ENCODE measurements at regions not wholly inside any gene's neighbourhood (a gene's known extent, or its start where the extent isn't known, plus 50 kb on each side); places are given as distances from the start of the nearest gene placed in this dataset.

DNA sequence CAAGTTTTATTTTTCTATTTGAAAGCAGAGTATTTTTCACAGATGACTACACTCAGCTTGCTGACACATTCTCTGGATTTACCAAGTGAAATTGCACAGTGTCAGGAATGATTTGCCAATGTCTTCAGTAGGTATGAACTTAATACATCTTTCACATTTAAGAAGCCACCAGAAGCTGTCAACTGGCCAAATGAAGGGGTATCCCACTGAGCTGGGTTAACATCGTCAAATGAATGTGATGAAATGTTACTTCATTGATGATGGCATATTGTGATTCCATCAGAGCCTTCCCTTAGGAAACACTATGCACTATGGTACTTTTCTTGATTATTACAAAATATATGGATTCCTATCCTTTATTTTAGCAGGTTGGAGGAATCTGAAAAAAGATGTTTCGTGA, 592.3 kb downstream of the FGF9 start:
- H3K27ac ChIP-seq (ENCODE audit: low read depth, low read length), result no peak overlapping the region
- no peak overlapping the region for H3K9ac ChIP-seq (ENCODE audit: low read length)
- H3K27me3 ChIP-seq (ENCODE audit: control insufficient read depth, insufficient read depth, low read length), result no peaks in the 10 kb centered on the region
- H3K4me3 ChIP-seq (ENCODE audit: low read depth, low read length), result no peak overlapping the region
- no peaks in the 10 kb centered on the region for H3K4me1 ChIP-seq (ENCODE audit: control insufficient read depth, insufficient read depth, low read length)
- no peaks in the 10 kb centered on the region for H3K36me3 ChIP-seq (ENCODE audit: control insufficient read depth, insufficient read depth, low read length)
- H3K9me3 ChIP-seq (ENCODE audit: control insufficient read depth, insufficient read depth, low read depth, low read length), result no peaks in the 10 kb centered on the region

- no peak overlapping the region for H3K27ac ChIP-seq (ENCODE audit: low read depth, low read length)
- H3K27me3 ChIP-seq (ENCODE audit: control insufficient read depth, insufficient read depth, low read length), result no peaks in the 10 kb centered on the region
- H3K4me1 ChIP-seq (ENCODE audit: control insufficient read depth, insufficient read depth, low read length), result no peaks in the 10 kb centered on the region
- H3K36me3 ChIP-seq (ENCODE audit: control insufficient read depth, insufficient read depth, low read length), result no peaks in the 10 kb centered on the region
- H3K9me3 ChIP-seq (ENCODE audit: control insufficient read depth, insufficient read depth, low read depth, low read length), result no peaks in the 10 kb centered on the region
- H3K4me3 ChIP-seq (ENCODE audit: low read depth, low read length), result no peak overlapping the region
- no peak overlapping the region for H3K9ac ChIP-seq (ENCODE audit: low read length)
These were observed 594.7 kb downstream of the FGF9 start for GRCh38 chr13:22265563-22265962.

DNA sequence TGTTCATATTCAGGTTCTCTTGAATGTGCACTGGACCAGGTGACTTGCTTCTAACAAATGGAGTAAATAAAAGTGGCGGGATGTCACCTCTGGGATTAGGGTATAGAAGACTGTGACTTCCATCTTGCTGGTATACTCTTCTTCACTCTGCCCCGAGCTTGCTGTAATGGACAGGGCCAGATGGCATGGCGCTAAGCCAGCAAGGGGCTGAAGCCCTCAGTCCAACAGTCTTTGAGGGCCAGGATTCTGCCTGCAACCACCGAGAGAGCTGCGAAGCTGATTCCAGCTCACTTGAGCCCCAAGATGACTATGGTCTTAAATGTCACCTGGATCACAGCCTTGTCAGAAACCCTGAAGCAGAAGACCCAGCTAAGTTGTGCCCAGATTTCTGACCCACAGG, 600.0 kb downstream of the FGF9 start:
- no peaks in the 10 kb centered on the region for H3K36me3 ChIP-seq (ENCODE audit: control insufficient read depth, insufficient read depth, low read length)
- H3K4me1 ChIP-seq (ENCODE audit: control insufficient read depth, insufficient read depth, low read length), result no peaks in the 10 kb centered on the region
- H3K4me3 ChIP-seq (ENCODE audit: low read depth, low read length), result no peak overlapping the region
- H3K9ac ChIP-seq (ENCODE audit: low read length), result no peak overlapping the region
- H3K9me3 ChIP-seq (ENCODE audit: control insufficient read depth, insufficient read depth, low read depth, low read length), result no peaks in the 10 kb centered on the region
- H3K27ac ChIP-seq (ENCODE audit: low read depth, low read length), result no peak overlapping the region
- no peaks in the 10 kb centered on the region for H3K27me3 ChIP-seq (ENCODE audit: control insufficient read depth, insufficient read depth, low read length)

DNA sequence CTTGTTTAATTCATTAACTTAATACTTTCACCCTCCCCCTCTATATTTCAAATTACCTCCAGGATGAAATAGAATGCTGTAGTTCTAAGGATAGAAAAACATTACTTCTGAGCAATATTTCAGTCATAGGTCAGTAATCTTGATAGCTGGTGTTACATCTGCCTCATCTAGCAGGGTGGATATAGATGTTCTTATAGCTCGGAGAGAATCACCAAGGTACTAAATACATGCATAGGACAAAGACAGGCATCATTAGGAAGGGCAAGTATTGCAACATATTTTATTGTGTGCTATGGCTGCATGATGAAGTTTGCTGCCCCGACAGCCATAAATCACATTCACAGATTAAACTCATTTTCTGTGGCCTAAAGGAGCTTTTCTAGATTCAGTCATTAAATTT, 601.0 kb downstream of the FGF9 start:
- Histone ChIP-seq H3K27me3 (ENCODE audit: control insufficient read depth, insufficient read depth, low read length) (no peaks in the 10 kb centered on the region), H3K9me3 (ENCODE audit: control insufficient read depth, insufficient read depth, low read depth, low read length) (no peaks in the 10 kb centered on the region), H3K4me3 (ENCODE audit: low read depth, low read length) (no peak overlapping the region), H3K27ac (ENCODE audit: low read depth, low read length) (no peak overlapping the region), H3K9ac (ENCODE audit: low read length) (no peak overlapping the region), H3K4me1 (ENCODE audit: control insufficient read depth, insufficient read depth, low read length) (no peaks in the 10 kb centered on the region), H3K36me3 (ENCODE audit: control insufficient read depth, insufficient read depth, low read length) (no peaks in the 10 kb centered on the region)

- Histone ChIP-seq H3K27ac (ENCODE audit: low read depth, low read length) (no peak overlapping the region), H3K36me3 (ENCODE audit: control insufficient read depth, insufficient read depth, low read length) (no peaks in the 10 kb centered on the region), H3K9ac (ENCODE audit: low read length) (no peak overlapping the region), H3K9me3 (ENCODE audit: control insufficient read depth, insufficient read depth, low read depth, low read length) (no peaks in the 10 kb centered on the region), H3K4me1 (ENCODE audit: control insufficient read depth, insufficient read depth, low read length) (no peaks in the 10 kb centered on the region), H3K27me3 (ENCODE audit: control insufficient read depth, insufficient read depth, low read length) (no peaks in the 10 kb centered on the region), H3K4me3 (ENCODE audit: low read depth, low read length) (no peak overlapping the region)
These were observed 604.5 kb downstream of the FGF9 start for GRCh38 chr13:22275393-22275792.

GRCh38 chr13:22276616-22277015, 605.7 kb downstream of the FGF9 start:
- Histone ChIP-seq H3K4me3 (ENCODE audit: low read depth, low read length) (no peak overlapping the region), H3K4me1 (ENCODE audit: control insufficient read depth, insufficient read depth, low read length) (no peaks in the 10 kb centered on the region), H3K27ac (ENCODE audit: low read depth, low read length) (no peak overlapping the region), H3K36me3 (ENCODE audit: control insufficient read depth, insufficient read depth, low read length) (no peaks in the 10 kb centered on the region), H3K27me3 (ENCODE audit: control insufficient read depth, insufficient read depth, low read length) (no peaks in the 10 kb centered on the region), H3K9ac (ENCODE audit: low read length) (no peak overlapping the region), H3K9me3 (ENCODE audit: control insufficient read depth, insufficient read depth, low read depth, low read length) (no peaks in the 10 kb centered on the region)

- no peak overlapping the region for H3K27ac ChIP-seq (ENCODE audit: low read depth, low read length)
- no peaks in the 10 kb centered on the region for H3K36me3 ChIP-seq (ENCODE audit: control insufficient read depth, insufficient read depth, low read length)
- no peaks in the 10 kb centered on the region for H3K9me3 ChIP-seq (ENCODE audit: control insufficient read depth, insufficient read depth, low read depth, low read length)
- H3K9ac ChIP-seq (ENCODE audit: low read length), result no peak overlapping the region
- no peaks in the 10 kb centered on the region for H3K27me3 ChIP-seq (ENCODE audit: control insufficient read depth, insufficient read depth, low read length)
- no peaks in the 10 kb centered on the region for H3K4me1 ChIP-seq (ENCODE audit: control insufficient read depth, insufficient read depth, low read length)
- H3K4me3 ChIP-seq (ENCODE audit: low read depth, low read length), result no peak overlapping the region
These were observed 607.6 kb downstream of the FGF9 start for GRCh38 chr13:22278336-22278929.

- H3K9me3 ChIP-seq (ENCODE audit: control insufficient read depth, insufficient read depth, low read depth, low read length), result no peaks in the 10 kb centered on the region
- H3K36me3 ChIP-seq (ENCODE audit: control insufficient read depth, insufficient read depth, low read length), result no peaks in the 10 kb centered on the region
- no peaks in the 10 kb centered on the region for H3K4me1 ChIP-seq (ENCODE audit: control insufficient read depth, insufficient read depth, low read length)
- H3K27me3 ChIP-seq (ENCODE audit: control insufficient read depth, insufficient read depth, low read length), result no peaks in the 10 kb centered on the region
- no peak overlapping the region for H3K27ac ChIP-seq (ENCODE audit: low read depth, low read length)
- no peak overlapping the region for H3K9ac ChIP-seq (ENCODE audit: low read length)
- H3K4me3 ChIP-seq (ENCODE audit: low read depth, low read length), result no peak overlapping the region
These were observed 615.0 kb downstream of the FGF9 start for GRCh38 chr13:22285867-22286266.

DNA sequence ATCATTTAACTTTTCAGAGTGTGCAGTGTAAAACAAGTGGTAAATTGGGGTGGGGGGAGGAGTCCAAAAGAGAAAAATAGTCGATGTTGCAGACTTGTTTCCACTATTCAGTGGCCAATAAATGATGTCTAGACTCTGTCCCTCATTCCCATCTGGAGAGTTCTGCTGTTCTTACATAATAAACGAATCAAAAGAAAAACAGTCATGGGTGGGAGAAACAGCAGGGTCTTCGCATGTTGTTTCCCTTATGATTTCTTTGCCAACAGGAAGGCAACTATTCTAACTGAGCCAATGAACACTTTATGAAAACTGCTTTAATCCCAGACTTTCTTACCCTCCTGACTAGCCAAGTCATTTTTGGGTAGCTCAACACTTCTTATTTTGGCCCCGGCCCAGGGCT, 615.5 kb downstream of the FGF9 start:
- Histone ChIP-seq H3K27me3 (ENCODE audit: control insufficient read depth, insufficient read depth, low read length) (no peaks in the 10 kb centered on the region), H3K4me1 (ENCODE audit: control insufficient read depth, insufficient read depth, low read length) (no peaks in the 10 kb centered on the region), H3K36me3 (ENCODE audit: control insufficient read depth, insufficient read depth, low read length) (no peaks in the 10 kb centered on the region), H3K9ac (ENCODE audit: low read length) (no peak overlapping the region), H3K4me3 (ENCODE audit: low read depth, low read length) (no peak overlapping the region), H3K9me3 (ENCODE audit: control insufficient read depth, insufficient read depth, low read depth, low read length) (no peaks in the 10 kb centered on the region), H3K27ac (ENCODE audit: low read depth, low read length) (no peak overlapping the region)

DNA sequence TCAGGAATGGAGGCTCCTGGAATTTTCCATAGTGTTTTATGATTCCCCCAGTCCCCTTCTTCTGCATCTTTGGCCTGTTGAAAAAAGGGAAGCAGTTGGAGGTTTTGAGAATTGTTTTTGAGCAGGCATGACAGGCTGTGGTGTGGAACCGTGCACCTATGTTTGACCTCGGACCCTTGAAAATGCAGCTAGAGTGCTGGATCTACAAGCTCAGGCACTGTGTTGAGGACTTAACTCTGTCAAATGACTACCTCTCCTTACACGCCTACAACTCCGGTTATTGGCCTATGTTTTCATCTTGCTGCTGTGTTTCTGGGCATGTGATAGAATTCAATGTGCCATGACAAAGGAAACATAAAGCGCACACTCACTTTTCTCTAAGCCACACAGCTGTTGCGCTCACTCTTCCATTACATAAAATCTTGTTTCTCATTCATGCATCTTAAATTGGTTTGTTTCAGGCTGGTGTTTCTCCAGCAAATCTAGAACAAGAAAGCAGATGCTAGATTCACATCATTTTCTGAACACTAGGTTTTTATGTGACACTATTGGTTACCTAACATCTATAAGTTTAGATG, 616.6 kb downstream of the FGF9 start:
- Histone ChIP-seq H3K27me3 (ENCODE audit: control insufficient read depth, insufficient read depth, low read length) (no peaks in the 10 kb centered on the region), H3K36me3 (ENCODE audit: control insufficient read depth, insufficient read depth, low read length) (no peaks in the 10 kb centered on the region), H3K27ac (ENCODE audit: low read depth, low read length) (no peak overlapping the region), H3K4me1 (ENCODE audit: control insufficient read depth, insufficient read depth, low read length) (no peaks in the 10 kb centered on the region), H3K9ac (ENCODE audit: low read length) (no peak overlapping the region), H3K4me3 (ENCODE audit: low read depth, low read length) (no peak overlapping the region), H3K9me3 (ENCODE audit: control insufficient read depth, insufficient read depth, low read depth, low read length) (no peaks in the 10 kb centered on the region)

DNA sequence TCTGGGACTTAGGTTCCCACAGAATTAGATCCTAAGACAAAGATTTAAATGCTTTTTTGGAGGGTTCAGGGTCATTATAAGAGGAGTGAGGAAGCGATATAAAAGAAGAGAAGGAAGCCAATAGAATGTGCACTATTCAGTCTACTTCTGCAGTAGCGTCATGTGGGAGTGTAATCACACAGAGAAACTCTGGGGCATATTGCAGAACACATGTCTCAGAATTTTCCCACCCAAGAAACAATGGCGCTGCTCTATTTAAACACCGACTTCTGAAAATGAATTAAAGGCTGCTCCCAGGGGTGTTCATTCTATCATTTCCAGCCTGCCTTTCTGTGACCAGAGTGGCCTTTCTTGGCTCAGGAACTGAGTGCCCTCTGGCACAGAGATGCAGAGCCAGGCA, 617.6 kb downstream of the FGF9 start:
- H3K4me1 ChIP-seq (ENCODE audit: control insufficient read depth, insufficient read depth, low read length), result no peaks in the 10 kb centered on the region
- H3K9me3 ChIP-seq (ENCODE audit: control insufficient read depth, insufficient read depth, low read depth, low read length), result no peaks in the 10 kb centered on the region
- no peaks in the 10 kb centered on the region for H3K27me3 ChIP-seq (ENCODE audit: control insufficient read depth, insufficient read depth, low read length)
- no peak overlapping the region for H3K27ac ChIP-seq (ENCODE audit: low read depth, low read length)
- no peak overlapping the region for H3K4me3 ChIP-seq (ENCODE audit: low read depth, low read length)
- no peaks in the 10 kb centered on the region for H3K36me3 ChIP-seq (ENCODE audit: control insufficient read depth, insufficient read depth, low read length)
- H3K9ac ChIP-seq (ENCODE audit: low read length), result no peak overlapping the region

DNA sequence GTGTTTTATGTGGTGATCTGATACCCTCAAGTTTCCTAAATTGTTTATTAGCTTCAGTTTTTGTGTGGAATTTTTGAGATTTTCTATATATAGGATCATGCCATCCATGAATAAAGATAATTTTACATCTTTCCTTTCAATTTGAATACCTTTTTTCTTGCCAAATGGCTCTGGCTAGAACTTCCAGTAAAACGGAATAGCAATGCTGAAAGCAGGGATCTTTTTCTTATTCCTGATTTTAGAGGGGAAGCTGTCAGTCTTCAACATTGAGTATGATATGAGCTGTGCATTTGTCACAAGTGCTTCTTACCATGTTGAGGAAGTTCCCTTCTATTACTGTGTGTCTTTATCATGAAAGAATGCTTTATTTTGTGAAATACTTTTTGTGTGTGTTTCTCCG, 618.8 kb downstream of the FGF9 start:
- no peak overlapping the region for H3K27ac ChIP-seq (ENCODE audit: low read depth, low read length)
- no peaks in the 10 kb centered on the region for H3K36me3 ChIP-seq (ENCODE audit: control insufficient read depth, insufficient read depth, low read length)
- H3K27me3 ChIP-seq (ENCODE audit: control insufficient read depth, insufficient read depth, low read length), result no peaks in the 10 kb centered on the region
- no peaks in the 10 kb centered on the region for H3K9me3 ChIP-seq (ENCODE audit: control insufficient read depth, insufficient read depth, low read depth, low read length)
- H3K4me1 ChIP-seq (ENCODE audit: control insufficient read depth, insufficient read depth, low read length), result no peaks in the 10 kb centered on the region
- H3K4me3 ChIP-seq (ENCODE audit: low read depth, low read length), result no peak overlapping the region
- no peak overlapping the region for H3K9ac ChIP-seq (ENCODE audit: low read length)
